Mesodermal cell (in vitro differentiated cells): ENCODE measurements at regions not wholly inside any gene's neighbourhood (a gene's known extent, or its start where the extent isn't known, plus 50 kb on each side); places are given as distances from the start of the nearest gene placed in this dataset.
"Not testable (repeated sequence)": the region's sequence is repeated elsewhere in the genome, so short reads cannot be mapped to it uniquely, and the experiment has no call there.

Source experiments
- H3K27ac ChIP-seq: 2 replicates; pipeline ENCODE4 v1.7.0; 2013; ENCODE audit warnings: mild to moderate bottlenecking, low read depth, low read length, moderate library complexity; ENCODE audit not compliant: severe bottlenecking
- H3K36me3 ChIP-seq: 2 replicates; pipeline ENCODE4 v1.7.1; 2013; ENCODE audit warnings: mild to moderate bottlenecking, low read length, moderate library complexity; ENCODE audit not compliant: control insufficient read depth, insufficient read depth
- H3K4me1 ChIP-seq: one replicate; pipeline ENCODE4 v1.7.1; 2013; ENCODE audit warnings: mild to moderate bottlenecking, low read length; ENCODE audit not compliant: insufficient read depth, control insufficient read depth, poor library complexity, severe bottlenecking
- H3K4me3 ChIP-seq: 2 replicates; pipeline ENCODE4 v1.7.0; 2013; ENCODE audit warnings: low read length, control low read depth, mild to moderate bottlenecking; ENCODE audit not compliant: insufficient read depth, poor library complexity, severe bottlenecking; ENCODE audit errors: extremely low read depth
- H3K9me3 ChIP-seq: 2 replicates; pipeline ENCODE4 v1.7.1; 2013; ENCODE audit warnings: mild to moderate bottlenecking, low read length, moderate library complexity; ENCODE audit not compliant: control insufficient read depth
- WGBS, 2 experiments: methylation state at CpG; one replicate each; pipeline ENCODE4 v1.1.5; 2013; ENCODE audit warnings: missing lambda C conversion rate in 2 of 2; ENCODE audit not compliant: insufficient coverage in 2 of 2; 5-methylcytosine and 5-hydroxymethylcytosine counted together

- 87 to 92% methylated on average over 2 of the region's 2 CpGs for WGBS, 2 experiments
- H3K9me3 ChIP-seq, result no peaks in the 10 kb centered on the region
- H3K4me3 ChIP-seq, result no peak overlapping the region
- H3K27ac ChIP-seq, result no peak overlapping the region
- H3K36me3 ChIP-seq, result no peaks in the 10 kb centered on the region
- H3K4me1 ChIP-seq, result no peaks in the 10 kb centered on the region
Measured at GRCh38 chr6:47180633-47181032, 129.1 kb downstream of the TNFRSF21 start.

GRCh38 chr6:47179286-47179685 lies 130.4 kb downstream of the TNFRSF21 start:
- Histone ChIP-seq H3K9me3 (no peaks in the 10 kb centered on the region), H3K36me3 (no peaks in the 10 kb centered on the region)

GRCh38 chr6:47175656-47176055 lies 133.5 kb upstream of the ADGRF1 start:
- H3K4me3 ChIP-seq, result no peak overlapping the region
- no peak overlapping the region for H3K27ac ChIP-seq
- no peaks in the 10 kb centered on the region for H3K36me3 ChIP-seq
- no peaks in the 10 kb centered on the region for H3K4me1 ChIP-seq
- WGBS, 2 experiments, result 87 to 100% methylated on average over 3 of the region's 3 CpGs
- no peaks in the 10 kb centered on the region for H3K9me3 ChIP-seq

More at GRCh38 chr6:47179286-47179685, 130.4 kb downstream of the TNFRSF21 start:
- no peak overlapping the region for H3K27ac ChIP-seq
- no peak overlapping the region for H3K4me3 ChIP-seq
- no peaks in the 10 kb centered on the region for H3K4me1 ChIP-seq

GRCh38 chr6:47174502-47175023 lies 132.4 kb upstream of the ADGRF1 start:
- no peaks in the 10 kb centered on the region for H3K9me3 ChIP-seq
- WGBS, 2 experiments, result 91 to 92% methylated on average over 3 to 4 of the region's 4 CpGs
- no peak overlapping the region for H3K4me3 ChIP-seq
- no peaks in the 10 kb centered on the region for H3K36me3 ChIP-seq
- no peaks in the 10 kb centered on the region for H3K4me1 ChIP-seq
- H3K27ac ChIP-seq, result no peak overlapping the region

DNA sequence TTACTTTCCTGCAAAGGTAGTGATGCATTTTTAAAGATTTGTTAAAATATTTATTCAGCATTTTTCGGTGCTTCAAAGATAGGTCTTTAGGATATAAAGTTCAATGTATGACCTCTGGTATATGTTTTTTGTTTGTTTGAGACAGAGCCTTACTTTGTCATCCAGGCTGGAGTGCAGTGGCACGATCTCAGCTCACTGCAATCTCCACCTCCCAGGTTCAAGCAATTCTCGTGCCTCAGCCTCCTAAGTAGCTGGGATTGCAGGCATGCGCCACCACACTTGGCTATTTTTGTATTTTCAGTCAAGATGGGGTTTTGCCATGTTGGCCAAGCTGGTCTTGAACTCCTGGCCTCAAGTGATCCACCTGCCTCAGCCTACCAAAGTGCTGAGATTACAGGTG lies 131.9 kb upstream of the ADGRF1 start:
- H3K27ac ChIP-seq, H3K36me3 ChIP-seq, H3K9me3 ChIP-seq, H3K4me1 ChIP-seq, H3K4me3 ChIP-seq: not testable (repeated sequence)
- 66 to 90% methylated on average over 2 to 3 of the region's 4 CpGs for WGBS, 2 experiments

DNA sequence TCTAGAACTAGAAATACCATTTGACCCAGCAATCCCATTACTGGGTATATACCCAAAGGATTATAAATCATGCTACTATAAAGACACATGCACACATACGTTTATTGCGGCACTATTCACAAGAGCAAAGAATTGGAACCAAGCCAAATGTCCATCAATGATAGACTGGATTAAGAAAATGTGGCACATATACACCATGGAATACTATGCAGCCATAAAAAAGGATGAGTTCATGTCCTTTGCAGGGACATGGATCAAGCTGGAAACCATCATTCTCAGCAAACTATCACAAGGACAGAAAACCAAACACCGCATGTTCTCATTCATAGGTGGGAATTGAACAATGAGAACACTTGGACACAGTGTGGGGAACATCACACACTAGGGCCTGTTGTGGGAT lies 131.0 kb upstream of the ADGRF1 start:
- no CpG with 5 or more reads among the region's 3 CpGs for WGBS, 2 experiments
- H3K4me3 ChIP-seq, result not testable (repeated sequence)

DNA sequence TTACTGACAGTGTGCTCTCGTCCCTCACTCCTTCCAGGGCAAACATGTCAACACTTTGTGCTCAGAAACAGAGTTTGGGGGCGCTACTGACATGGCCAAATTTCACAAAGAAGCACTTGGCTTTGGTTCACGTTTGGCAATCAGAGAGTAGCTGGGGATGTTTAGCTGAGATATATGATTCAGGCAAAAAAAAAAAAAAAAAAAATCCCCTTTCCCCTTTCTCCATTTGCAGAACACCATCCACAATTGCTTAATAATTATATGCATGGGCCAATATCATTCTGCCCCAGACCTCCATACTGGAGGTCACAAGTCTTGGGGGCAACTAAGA lies 128.4 kb upstream of the ADGRF1 start:
- WGBS, 2 experiments, result 83 to 90% methylated on average over 1 to 2 of the region's 3 CpGs
- peaks cover 9% of the 10 kb centered on the region for H3K4me1 ChIP-seq
- H3K36me3 ChIP-seq, result no peaks in the 10 kb centered on the region
- H3K9me3 ChIP-seq, result no peaks in the 10 kb centered on the region
- no peak overlapping the region for H3K4me3 ChIP-seq
- H3K27ac ChIP-seq, result no peak overlapping the region

More for the DNA sequence above, 131.0 kb upstream of the ADGRF1 start:
- not testable (repeated sequence) for H3K4me1 ChIP-seq, H3K36me3 ChIP-seq, H3K9me3 ChIP-seq, H3K27ac ChIP-seq

GRCh38 chr6:47169785-47170616 lies 127.9 kb upstream of the ADGRF1 start:
- Histone ChIP-seq H3K4me1 (peaks cover 9% of the 10 kb centered on the region), H3K27ac (no peak overlapping the region), H3K36me3 (no peaks in the 10 kb centered on the region), H3K9me3 (no peaks in the 10 kb centered on the region), H3K4me3 (no peak overlapping the region)
- 100% methylated on average over 1 of the region's 1 CpG; no CpG with 5 or more reads in 1 of the 2 experiments for WGBS, 2 experiments

DNA sequence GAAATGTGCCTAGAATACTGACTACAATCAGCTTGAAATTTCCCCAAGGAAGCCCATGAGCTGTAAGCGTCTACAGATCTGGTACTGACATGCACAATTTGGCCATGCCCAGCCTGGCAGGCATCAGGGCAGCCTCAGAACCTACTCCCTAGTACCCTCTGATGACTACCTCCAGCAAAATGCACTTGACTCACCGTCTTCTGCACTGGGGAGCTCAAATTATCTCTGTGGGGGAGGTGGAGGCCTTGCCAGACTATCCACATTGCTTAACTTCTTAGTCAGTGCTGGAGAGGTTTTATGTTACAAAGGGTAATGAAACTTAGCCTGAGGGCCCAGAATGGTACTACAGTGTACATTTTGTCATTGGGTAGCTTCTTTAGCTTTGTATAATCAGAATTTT lies 126.0 kb upstream of the ADGRF1 start:
- no peak overlapping the region for H3K27ac ChIP-seq
- H3K4me1 ChIP-seq, result peaks cover 9% of the 10 kb centered on the region
- no peaks in the 10 kb centered on the region for H3K9me3 ChIP-seq
- no peak overlapping the region for H3K4me3 ChIP-seq
- whole genome bisulfite sequencing, 2 experiments, result 60 to 89% methylated on average over 1 to 2 of the region's 2 CpGs
- H3K36me3 ChIP-seq, result no peaks in the 10 kb centered on the region

- H3K27ac ChIP-seq, result no peak overlapping the region
- H3K4me3 ChIP-seq, result no peak overlapping the region
- H3K4me1 ChIP-seq, result peaks cover 9% of the 10 kb centered on the region
- WGBS, 2 experiments, result 100% methylated on average over 1 of the region's 1 CpG
- H3K36me3 ChIP-seq, result no peaks in the 10 kb centered on the region
- no peaks in the 10 kb centered on the region for H3K9me3 ChIP-seq
Measured at GRCh38 chr6:47165918-47166317, 123.8 kb upstream of the ADGRF1 start.

- no peaks in the 10 kb centered on the region for H3K36me3 ChIP-seq
- H3K9me3 ChIP-seq, result no peaks in the 10 kb centered on the region
- peaks cover 9% of the 10 kb centered on the region for H3K4me1 ChIP-seq
- no peak overlapping the region for H3K4me3 ChIP-seq
- no peak overlapping the region for H3K27ac ChIP-seq
Measured at GRCh38 chr6:47164877-47165276, 122.7 kb upstream of the ADGRF1 start.
